ENCODE measurements at regions not wholly inside any gene's neighbourhood (a gene's known extent, or its start where the extent isn't known, plus 50 kb on each side); places are given as distances from the start of the nearest gene placed in this dataset.

DNA sequence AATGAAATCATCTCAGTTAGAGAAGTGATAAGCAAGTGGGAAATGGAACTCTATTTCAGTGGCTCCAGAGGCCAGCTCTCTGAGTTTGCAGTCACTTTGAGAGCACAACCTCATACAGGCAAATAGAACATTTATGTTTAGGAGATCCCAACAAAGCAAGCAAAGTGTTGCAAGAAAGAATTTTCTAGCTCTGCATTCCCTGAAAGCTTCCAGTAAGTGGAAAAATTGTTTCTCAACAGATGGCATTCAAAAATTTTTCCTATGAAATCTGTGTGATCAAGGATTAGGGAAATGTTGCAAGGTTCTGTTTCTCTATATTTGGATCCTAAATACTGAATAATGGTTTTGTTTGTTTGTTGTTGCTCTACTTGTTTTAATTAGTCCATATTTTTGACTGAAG, 764.2 kb upstream of the ZNF608 start:
- Histone ChIP-seq H3K9me3 (no peaks in the 10 kb centered on the region), H3K4me2 (no peak overlapping the region), H3K27ac (no peak overlapping the region), H3K4me3 (no peak overlapping the region), H3K4me1 (no peaks in the 10 kb centered on the region)
- no peak for DNase-seq (ENCODE audit: low read depth in 1 of 2, low spot score in 1 of 2)
- ChIA-PET POLR2A (no interaction called here), CTCF (no interaction called here)
- FAIRE-seq, result no peak
- no peak for TF ChIP-seq GATA3 (IDR thresholded peaks at IDR 0.05; ENCODE audit: borderline replicate concordance)
- TF ChIP-seq, protein P1, sequence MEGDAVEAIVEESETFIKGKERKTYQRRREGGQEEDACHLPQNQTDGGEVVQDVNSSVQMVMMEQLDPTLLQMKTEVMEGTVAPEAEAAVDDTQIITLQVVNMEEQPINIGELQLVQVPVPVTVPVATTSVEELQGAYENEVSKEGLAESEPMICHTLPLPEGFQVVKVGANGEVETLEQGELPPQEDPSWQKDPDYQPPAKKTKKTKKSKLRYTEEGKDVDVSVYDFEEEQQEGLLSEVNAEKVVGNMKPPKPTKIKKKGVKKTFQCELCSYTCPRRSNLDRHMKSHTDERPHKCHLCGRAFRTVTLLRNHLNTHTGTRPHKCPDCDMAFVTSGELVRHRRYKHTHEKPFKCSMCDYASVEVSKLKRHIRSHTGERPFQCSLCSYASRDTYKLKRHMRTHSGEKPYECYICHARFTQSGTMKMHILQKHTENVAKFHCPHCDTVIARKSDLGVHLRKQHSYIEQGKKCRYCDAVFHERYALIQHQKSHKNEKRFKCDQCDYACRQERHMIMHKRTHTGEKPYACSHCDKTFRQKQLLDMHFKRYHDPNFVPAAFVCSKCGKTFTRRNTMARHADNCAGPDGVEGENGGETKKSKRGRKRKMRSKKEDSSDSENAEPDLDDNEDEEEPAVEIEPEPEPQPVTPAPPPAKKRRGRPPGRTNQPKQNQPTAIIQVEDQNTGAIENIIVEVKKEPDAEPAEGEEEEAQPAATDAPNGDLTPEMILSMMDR (IDR thresholded peaks at IDR 0.05), result no peak
- no peak for ATAC-seq

DNA sequence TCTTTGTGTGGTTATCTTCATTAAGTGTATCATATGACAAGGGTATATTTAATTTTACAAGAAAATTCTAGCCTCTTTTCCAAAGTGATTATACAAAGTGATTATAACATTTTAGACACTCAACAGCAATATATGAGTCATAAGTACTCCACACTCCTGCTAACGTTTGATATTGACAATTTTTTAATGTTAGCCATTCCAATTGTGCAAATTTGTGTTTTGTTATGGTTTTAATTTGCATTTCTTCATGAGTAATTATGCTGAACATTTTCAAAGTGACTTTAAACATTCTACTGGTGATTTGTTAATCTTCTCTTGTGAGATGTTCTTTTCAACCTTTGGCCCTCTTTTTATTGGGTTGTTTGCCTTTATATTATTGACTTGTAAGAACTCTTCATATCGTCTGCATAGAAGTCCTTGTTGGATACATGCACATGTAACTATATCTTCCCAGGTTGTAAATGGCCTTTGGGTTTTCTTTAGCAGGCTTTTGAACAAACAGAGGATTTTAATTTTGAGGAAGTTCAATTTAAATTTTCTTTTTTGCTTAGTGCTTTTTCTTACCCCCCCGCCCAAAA, 771.6 kb upstream of the ZNF608 start:
- no peak overlapping the region for H3K4me3 ChIP-seq
- no peak for DNase-seq (ENCODE audit: low read depth in 1 of 2, low spot score in 1 of 2)
- H3K4me2 ChIP-seq, result no peak overlapping the region
- WGBS (ENCODE audit: missing lambda C conversion rate), result 26% methylated on average over 3 of the region's 3 CpGs
- no peak overlapping the region for H3K27ac ChIP-seq
- H3K4me1 ChIP-seq, result no peaks in the 10 kb centered on the region
- TF ChIP-seq EHMT2 (IDR thresholded peaks at IDR 0.05; ENCODE audit: low read depth), result no peak
- TF ChIP-seq GATA3 (IDR thresholded peaks at IDR 0.05; ENCODE audit: borderline replicate concordance), result no peak
- no peak for TF ChIP-seq MAZ (IDR thresholded peaks at IDR 0.05; ENCODE audit: borderline replicate concordance, low read depth, low read length)
- TF ChIP-seq RARB (CRISPR knock-in tag; IDR thresholded peaks at IDR 0.05), result no peak
- no peak for TF ChIP-seq TFCP2L1 (CRISPR knock-in tag; IDR thresholded peaks at IDR 0.05)
- TF ChIP-seq, protein P2, sequence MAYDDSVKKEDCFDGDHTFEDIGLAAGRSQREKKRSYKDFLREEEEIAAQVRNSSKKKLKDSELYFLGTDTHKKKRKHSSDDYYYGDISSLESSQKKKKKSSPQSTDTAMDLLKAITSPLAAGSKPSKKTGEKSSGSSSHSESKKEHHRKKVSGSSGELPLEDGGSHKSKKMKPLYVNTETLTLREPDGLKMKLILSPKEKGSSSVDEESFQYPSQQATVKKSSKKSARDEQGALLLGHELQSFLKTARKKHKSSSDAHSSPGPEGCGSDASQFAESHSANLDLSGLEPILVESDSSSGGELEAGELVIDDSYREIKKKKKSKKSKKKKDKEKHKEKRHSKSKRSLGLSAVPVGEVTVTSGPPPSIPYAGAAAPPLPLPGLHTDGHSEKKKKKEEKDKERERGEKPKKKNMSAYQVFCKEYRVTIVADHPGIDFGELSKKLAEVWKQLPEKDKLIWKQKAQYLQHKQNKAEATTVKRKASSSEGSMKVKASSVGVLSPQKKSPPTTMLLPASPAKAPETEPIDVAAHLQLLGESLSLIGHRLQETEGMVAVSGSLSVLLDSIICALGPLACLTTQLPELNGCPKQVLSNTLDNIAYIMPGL (CRISPR knock-in tag; IDR thresholded peaks at IDR 0.05; ENCODE audit: borderline replicate concordance), result no peak
- no peak for TF ChIP-seq ZSCAN20 (CRISPR knock-in tag; IDR thresholded peaks at IDR 0.05)
- TF ChIP-seq FOXS1 (CRISPR knock-in tag; IDR thresholded peaks at IDR 0.05), result no peak
- no peak for TF ChIP-seq EHF (CRISPR knock-in tag; IDR thresholded peaks at IDR 0.05)
- TF ChIP-seq, protein P3, sequence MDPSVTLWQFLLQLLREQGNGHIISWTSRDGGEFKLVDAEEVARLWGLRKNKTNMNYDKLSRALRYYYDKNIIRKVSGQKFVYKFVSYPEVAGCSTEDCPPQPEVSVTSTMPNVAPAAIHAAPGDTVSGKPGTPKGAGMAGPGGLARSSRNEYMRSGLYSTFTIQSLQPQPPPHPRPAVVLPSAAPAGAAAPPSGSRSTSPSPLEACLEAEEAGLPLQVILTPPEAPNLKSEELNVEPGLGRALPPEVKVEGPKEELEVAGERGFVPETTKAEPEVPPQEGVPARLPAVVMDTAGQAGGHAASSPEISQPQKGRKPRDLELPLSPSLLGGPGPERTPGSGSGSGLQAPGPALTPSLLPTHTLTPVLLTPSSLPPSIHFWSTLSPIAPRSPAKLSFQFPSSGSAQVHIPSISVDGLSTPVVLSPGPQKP (IDR thresholded peaks at IDR 0.05; ENCODE audit: low read depth, low read length), result no peak
- TF ChIP-seq, protein P4, sequence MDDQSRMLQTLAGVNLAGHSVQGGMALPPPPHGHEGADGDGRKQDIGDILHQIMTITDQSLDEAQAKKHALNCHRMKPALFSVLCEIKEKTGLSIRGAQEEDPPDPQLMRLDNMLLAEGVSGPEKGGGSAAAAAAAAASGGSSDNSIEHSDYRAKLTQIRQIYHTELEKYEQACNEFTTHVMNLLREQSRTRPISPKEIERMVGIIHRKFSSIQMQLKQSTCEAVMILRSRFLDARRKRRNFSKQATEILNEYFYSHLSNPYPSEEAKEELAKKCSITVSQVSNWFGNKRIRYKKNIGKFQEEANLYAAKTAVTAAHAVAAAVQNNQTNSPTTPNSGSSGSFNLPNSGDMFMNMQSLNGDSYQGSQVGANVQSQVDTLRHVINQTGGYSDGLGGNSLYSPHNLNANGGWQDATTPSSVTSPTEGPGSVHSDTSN (IDR thresholded peaks at IDR 0.05), result no peak
- no peak for TF ChIP-seq JUNB (IDR thresholded peaks at IDR 0.05)
- TF ChIP-seq, protein P1 (IDR thresholded peaks at IDR 0.05), result no peak
- TF ChIP-seq NFE2L2 (conservative IDR thresholded peaks at IDR 0.05; ENCODE audit: low read length), result no peak
- TF ChIP-seq, protein P5, sequence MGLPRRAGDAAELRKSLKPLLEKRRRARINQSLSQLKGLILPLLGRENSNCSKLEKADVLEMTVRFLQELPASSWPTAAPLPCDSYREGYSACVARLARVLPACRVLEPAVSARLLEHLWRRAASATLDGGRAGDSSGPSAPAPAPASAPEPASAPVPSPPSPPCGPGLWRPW (IDR thresholded peaks at IDR 0.05), result no peak
- TF ChIP-seq SREBF2 (IDR thresholded peaks at IDR 0.05), result no peak
- no peak for TF ChIP-seq NR3C1 (IDR thresholded peaks at IDR 0.05)
- no peak for ATAC-seq
- POLR2A ChIA-PET, result no interaction called here
- H3K9me3 ChIP-seq, result no peaks in the 10 kb centered on the region
- CTCF ChIA-PET, result no interaction called here
- peak; percentile 63 for FAIRE-seq
